ENCODE measurements at regions not wholly inside any gene's neighbourhood (a gene's known extent, or its start where the extent isn't known, plus 50 kb on each side); places are given as distances from the start of the nearest gene placed in this dataset.

DNA sequence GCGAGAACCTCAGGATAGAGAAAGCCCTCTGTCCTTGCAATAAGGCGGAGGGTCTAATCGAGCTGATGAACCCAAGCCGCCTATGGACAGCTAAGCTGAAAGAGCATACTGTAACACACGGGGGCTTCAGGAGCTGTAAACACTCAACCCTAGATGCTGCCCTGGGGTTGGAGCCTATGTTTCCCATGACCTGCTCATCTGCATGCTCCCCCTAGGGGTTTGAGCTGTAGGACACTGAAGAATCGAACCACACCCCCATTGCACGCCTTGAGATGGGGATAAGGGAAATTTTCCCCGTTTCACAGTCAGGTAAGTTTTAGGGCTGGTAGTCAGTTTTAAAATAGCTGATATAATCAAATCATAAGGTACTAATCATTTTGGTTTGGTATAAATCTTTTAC is 675.6 kb upstream of the CDH8 start:
- no peak overlapping the region for H3K4me3 ChIP-seq (ENCODE audit: low read depth, low read length)
- peak; percentile 23; the same call in 1 of the 2 replicates for TF ChIP-seq CTCF (IDR thresholded peaks at IDR 0.05; ENCODE audit: borderline replicate concordance, insufficient read depth, low read depth, low read length)

DNA sequence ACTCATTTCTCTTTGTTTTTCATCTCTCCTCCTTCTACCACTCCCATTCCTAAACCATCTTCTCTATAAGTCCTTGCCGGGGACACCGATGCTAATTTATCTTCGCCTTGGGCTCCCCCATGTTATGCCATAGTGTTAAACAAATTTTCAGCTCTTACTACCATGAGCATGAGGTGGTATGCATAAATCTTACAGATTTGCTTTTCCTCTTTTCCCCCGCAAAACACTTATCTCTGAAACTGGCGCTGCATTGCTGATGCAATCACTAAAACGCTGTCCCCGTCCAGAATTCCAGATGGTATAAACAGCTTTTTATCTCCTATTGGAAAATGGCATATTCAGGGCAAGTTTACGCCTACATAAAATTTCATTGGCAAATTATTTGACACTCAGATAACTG is 673.6 kb upstream of the CDH8 start:
- no peak for TF ChIP-seq CTCF (IDR thresholded peaks at IDR 0.05; ENCODE audit: borderline replicate concordance, insufficient read depth, low read depth, low read length)

DNA sequence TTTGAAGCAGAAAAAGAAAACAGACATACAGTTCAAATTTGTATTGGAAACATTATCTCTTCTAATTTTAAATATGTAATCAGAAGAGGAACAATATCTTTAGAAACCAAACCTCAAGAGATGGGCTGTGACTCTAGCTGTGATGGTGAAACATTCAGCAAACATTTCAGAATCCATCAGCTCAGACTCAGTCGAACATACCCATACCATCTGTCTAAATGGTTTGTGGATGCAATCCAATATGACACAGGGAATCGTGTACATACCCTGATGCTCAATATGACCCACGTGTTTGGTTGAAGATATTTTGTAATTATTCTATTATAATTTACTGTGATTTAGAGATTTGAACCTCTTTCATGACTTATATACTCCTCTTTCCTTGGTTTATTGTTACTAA is 665.2 kb upstream of the CDH8 start:
- TF ChIP-seq CTCF (IDR thresholded peaks at IDR 0.05; ENCODE audit: borderline replicate concordance, insufficient read depth, low read depth, low read length), result no peak
- no peak overlapping the region for H3K4me3 ChIP-seq (ENCODE audit: low read depth, low read length)

More for the DNA sequence above, 673.6 kb upstream of the CDH8 start:
- no peak overlapping the region for H3K4me3 ChIP-seq (ENCODE audit: low read depth, low read length)

GRCh38 chr16:62700426-62701294 is 664.4 kb upstream of the CDH8 start:
- no peak overlapping the region for H3K4me3 ChIP-seq (ENCODE audit: low read depth, low read length)
- no peak for TF ChIP-seq CTCF (IDR thresholded peaks at IDR 0.05; ENCODE audit: borderline replicate concordance, insufficient read depth, low read depth, low read length)

GRCh38 chr16:62692685-62693084 is 656.4 kb upstream of the CDH8 start:
- TF ChIP-seq CTCF (IDR thresholded peaks at IDR 0.05; ENCODE audit: borderline replicate concordance, insufficient read depth, low read depth, low read length), result no peak
- no peak overlapping the region for H3K4me3 ChIP-seq (ENCODE audit: low read depth, low read length)

GRCh38 chr16:62681819-62682218 is 645.6 kb upstream of the CDH8 start:
- no peak for TF ChIP-seq CTCF (IDR thresholded peaks at IDR 0.05; ENCODE audit: borderline replicate concordance, insufficient read depth, low read depth, low read length)
- no peak overlapping the region for H3K4me3 ChIP-seq (ENCODE audit: low read depth, low read length)

GRCh38 chr16:62678796-62679195 is 642.6 kb upstream of the CDH8 start:
- TF ChIP-seq CTCF (IDR thresholded peaks at IDR 0.05; ENCODE audit: borderline replicate concordance, insufficient read depth, low read depth, low read length), result no peak
- no peak overlapping the region for H3K4me3 ChIP-seq (ENCODE audit: low read depth, low read length)

All from GM12875 (cell line).